Iris pigment epithelial cell (primary cell): ENCODE measurements at regions not wholly inside any gene's neighbourhood (a gene's known extent, or its start where the extent isn't known, plus 50 kb on each side); places are given as distances from the start of the nearest gene placed in this dataset.
"Not testable (repeated sequence)": the region's sequence is repeated elsewhere in the genome, so short reads cannot be mapped to it uniquely, and the experiment has no call there.

Source experiments
- DNase-seq: peaks from one replicate; pipeline ENCODE4 v3.0.0-alpha.2; 2011; ENCODE audit warnings: low read depth

DNA sequence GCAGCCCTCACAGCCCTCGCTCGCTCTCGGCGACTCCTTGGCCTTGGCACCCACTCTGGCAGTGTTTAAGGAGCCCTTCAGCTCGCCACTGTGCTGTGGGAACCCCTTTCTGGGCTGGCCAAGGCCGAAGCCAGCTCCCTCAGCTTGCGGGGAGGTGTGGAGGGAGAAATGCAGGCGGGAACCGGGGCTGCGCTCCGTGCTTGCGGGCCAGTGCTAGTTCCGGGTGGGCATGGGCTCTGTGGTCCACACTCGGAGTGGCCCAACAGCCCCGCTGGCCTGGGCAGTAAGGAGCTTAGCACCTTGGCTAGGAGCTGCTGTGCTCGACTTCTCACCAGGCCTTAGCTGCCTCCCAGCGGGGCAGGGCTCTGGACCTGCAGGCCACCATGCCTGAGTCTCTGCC lies 192.6 kb downstream of the COX18 start:
- DNase-seq, result no peak

DNA sequence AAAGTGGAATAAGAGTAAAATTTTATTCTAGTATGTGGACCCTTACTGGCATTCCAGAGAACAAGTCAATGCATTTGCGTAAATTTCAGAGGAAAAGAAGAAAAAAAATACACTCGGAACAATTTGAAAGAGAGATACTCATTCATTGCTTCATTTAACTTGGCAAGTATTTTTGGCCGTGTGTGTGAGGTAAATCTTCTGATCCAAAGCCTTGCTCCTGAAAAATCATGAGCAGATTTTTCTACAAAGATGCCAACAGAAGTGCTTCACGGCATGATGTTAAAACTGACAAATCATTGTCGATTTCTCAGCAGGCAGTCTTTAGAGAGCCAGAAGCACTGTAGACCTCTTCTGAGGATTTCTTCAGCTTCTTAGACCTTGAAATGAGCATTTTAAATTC lies 194.0 kb downstream of the COX18 start:
- DNase-seq, result no peak

DNA sequence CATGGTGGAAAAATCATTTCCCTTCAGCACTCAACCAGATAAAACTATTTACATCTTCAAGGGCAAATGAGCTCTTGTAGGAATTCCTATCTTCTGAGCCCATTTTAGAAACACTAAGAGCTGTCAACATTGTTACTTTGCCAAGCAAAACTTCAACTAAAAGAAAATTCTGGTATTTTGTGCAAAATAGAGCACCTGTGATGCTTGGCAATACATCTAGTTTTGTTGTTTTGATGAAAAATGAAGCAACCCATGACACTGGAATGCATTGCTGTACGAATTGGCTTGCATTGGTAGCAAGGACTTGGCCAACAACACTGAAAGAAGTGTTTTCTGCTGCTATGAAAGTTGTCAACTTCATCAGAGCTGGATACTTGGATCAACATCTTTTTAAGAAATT lies 194.4 kb downstream of the COX18 start:
- DNase-seq, result no peak

DNA sequence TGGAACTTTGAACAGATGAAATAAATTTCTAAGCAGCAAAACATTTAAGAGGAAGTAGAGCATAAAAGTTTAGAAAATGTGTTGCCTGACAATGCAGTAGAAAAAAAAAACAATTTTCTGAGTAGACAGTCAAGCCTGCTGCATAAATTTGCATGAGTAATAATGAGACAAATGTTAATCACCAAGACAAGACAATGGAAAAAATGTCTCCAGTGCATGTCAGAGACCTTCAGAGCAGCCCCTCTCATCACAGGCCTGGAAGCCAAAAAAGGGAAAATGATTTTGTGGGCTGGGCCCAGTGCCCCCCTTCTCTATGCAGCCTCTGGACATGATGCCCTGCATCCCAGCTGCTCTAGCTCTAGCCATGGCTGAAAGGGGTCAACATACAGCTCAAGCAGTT lies 204.6 kb downstream of the COX18 start:
- DNase-seq, result no peak

DNA sequence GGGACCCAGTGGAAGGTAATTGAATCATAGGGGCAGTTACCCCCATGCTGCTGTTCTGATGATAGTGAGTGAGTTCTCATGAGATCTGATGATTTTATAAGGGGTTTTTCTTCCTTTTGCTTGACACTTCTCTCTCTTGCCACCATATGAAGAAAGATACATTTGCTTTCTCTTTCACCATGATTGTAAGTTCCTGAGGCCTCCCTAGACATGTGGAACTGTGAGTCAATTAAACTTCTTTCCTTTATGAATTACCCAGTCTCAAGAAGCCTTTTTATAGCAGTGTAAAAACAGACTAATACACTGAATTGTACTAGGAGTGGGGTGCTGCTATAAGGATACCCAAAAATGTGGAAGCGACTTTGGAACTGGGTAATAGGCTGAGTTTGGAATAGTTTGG lies 205.2 kb downstream of the COX18 start:
- not testable (repeated sequence) for DNase-seq

DNA sequence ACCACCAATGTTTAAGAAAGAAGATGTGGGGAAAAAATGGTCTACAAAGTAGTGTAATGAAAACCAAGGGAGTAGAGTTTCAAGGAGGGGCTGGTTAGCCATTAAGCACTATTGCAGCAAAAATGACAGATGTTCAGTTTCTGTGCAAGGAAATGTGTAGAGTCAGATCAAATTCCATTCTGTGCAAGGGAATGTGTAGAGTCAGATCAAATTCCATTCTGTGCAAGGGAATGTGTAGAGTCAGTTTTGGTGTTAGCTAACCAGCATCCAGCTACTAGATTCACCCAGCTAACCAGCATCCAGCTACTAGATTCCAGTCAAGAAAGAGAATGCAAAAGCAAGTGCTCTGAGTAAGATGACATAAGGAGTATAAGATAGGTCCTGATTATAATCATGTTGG lies 208.8 kb downstream of the COX18 start:
- peak; percentile 41 for DNase-seq

DNA sequence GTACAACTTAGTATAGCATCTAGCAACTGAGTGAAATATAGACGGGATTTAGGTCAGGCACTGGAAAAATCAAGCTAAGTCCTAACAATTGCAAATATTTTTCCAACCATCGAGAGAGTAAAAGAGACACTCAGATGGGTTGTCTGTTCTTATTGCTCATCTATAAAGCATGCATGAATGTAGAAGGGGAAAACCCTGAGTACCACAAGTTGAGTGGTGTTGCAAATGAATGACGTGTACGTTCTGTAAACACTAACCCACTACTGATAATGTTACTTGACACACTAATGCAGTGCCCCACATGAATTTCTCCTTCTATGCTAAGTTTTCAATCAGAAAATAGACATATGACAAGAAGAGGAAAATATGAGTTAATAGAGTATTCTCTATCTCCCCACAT lies 211.2 kb downstream of the COX18 start:
- peak; percentile 98 for DNase-seq

DNA sequence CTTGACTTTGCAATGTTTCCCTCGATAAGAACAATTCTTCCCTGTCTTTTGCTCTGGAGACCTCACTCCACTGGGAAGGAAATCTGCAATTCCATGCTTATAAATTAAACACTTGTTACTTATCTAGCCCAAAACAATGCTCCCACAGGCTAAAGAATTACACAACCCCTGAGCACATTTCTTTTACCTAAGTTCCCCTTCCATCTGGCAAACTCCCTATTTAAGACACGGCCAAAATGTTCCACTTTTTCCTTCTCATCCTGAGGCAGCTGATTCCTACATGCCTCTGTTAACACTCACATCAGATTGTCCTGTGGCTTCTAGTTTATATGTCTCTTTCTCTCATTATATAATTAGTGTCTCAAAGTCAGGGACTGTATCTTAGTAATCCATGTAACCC lies 211.7 kb downstream of the COX18 start:
- DNase-seq, result peak; percentile 34

DNA sequence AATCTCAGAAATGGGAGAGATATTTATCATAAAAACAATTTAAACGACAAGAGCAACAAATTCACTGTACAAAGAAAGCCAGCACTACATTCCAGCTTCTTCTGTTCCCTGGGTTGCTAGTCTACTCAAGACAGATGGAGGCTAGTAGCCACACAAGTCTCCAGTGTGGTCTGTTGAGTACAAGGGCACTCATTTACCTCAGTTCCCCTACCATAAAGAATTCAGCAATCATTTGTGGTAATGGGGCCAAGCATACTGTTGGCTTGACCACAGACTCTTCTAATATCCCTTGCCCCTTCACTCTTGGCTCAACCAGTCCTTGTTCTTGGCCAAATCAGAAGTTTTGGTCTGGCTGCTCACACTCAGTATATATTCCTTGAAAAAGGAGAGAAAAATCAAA lies 212.3 kb downstream of the COX18 start:
- DNase-seq, result no peak

DNA sequence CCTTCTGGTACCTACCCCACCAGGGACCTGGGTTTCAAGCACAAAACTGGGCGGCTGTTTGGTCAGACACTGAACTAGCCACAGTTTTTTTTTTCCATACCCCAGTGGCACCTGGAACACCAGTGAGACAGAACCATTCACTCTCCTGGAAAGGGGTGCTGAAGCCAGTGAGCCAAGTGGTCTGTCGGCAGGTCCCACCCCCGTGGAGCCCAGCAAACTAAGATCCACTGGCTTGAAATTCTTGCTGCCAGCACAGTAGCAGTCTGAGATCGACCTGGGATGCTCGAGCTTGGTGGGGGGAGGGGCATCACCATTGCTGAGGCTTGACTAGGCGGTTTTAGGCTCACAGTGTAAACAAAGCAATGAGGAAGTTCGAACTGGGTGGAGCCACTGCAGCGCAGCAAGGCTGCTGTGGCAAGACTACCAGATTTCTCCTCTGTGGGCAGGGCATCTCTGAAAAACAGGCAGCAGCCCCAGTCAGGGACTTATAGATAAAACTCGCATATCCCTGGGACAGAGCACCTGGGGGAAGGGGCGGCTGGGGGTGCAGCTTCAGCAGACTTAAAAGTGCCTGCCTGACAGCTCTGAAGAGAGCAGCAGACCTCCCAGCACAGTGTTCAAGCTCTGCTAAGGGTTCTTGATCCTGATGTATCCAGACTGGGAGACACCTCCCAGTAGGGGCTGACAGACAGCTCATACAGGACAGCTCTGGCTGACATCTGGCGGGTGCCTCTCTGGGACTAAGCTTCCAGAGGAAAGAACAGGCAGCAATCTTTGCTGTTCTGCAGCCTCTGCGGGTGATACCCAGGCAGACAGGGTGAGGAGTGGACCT lies 223.0 kb downstream of the COX18 start:
- DNase-seq, result peak; percentile 60

DNA sequence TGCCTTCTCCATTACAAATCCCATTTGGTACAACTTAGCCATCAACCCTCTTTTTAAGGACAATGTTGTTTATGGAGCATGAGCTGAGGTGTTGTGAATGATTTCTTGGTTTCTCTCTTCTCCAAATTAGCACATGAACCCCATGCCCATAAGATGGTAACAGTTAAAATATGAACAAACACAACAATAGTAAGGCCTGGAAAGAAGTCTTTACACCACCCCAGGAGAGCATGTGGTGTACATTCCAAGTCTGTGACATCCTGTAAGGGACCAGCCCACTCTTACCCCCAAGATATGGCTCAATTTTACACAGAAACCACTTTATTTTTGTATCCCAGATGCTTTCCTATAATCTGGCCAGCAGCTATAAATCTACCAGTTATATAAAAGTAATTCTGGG lies 226.1 kb downstream of the COX18 start:
- peak; percentile 3 for DNase-seq

DNA sequence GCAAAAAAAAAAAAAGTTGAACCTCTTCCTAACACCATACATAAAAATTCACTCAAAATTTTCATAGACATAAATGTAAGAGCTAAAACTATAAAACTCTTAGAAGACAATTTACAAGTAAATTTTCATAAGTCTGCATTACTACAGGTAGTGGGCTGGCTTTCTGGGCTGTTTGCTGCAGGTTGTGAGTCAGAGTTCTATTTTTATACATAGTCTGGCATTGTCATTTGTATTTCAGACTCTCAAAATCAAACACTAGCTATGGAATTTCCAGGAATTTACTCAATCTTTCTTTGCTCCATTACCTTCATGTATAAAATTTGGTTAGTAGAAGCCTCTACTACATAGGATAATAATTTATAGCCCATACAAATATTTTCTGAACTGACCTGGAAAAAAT lies 227.2 kb downstream of the COX18 start:
- peak; percentile 28 for DNase-seq

DNA sequence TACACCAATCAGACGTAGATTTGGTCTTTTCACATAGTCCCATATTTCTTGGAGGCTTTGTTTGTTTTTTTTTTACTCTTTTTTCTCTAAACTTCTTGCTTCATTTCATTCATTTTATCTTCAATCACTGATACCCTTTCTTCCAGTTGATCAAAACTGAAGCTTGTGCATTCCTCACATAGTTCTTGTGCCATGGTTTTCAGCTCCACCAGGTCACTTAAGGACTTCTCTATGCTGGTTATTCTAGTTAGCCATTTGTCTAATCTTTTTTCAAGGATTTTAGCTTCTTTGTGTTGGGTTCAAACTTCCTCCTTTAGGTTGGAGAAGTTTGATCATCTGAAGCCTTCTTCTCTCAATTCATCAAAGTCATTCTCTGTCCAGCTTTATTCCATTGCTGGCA lies 229.3 kb downstream of the COX18 start:
- not testable (repeated sequence) for DNase-seq

DNA sequence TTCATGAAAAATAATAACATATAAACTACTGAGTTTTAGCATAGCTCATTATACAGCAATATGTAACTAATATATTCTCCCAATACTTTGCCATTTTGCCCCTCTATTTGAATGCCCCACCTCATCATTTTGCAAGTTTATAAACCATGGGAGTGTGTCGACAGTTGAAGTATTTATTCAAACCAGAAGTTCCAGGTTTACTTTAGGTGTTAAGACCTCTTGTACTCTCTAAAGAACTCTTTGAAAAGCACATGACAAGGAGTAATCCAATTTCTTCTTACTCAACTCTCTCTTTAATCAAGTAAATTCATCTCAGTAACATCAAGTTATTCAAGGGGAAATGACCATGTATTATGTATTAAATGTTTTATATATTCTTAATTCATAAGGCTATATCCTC lies 240.7 kb downstream of the COX18 start:
- DNase-seq, result no peak

DNA sequence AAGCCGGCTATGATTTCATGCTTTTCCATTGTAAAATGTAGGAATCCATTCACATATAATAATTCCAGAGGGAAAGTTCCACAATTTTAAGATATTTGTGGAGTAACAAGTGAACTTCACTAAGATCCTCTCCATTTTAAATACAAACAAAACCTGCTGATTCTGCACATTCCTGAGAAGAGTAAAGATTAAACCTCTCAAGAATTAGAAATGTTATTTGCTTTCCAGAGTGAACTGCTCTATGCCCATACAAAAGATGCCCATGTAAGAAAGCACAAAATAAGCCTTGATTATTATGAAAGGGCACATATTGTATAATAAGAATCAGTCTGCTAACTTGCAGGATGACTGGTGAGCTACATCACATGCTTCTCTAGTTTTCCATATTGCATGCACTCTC lies 241.5 kb downstream of the COX18 start:
- no peak for DNase-seq

DNA sequence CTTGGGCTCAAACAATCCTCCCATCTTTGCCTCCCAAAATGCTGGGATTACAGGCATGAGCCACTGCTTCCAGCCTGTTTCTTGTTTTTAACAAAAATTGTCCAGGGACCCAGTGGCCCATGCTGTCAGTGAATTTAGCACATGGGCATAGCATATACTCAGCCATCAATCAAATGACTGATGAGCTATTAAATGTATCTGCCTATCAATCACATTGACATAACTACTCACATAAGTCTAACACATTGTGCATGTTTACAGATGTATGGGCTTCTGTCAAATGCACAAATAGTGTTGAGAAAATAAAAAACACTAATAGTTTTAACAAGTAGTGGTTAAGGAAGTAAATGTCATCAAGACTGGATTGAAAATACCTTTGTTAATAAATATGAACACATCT lies 249.4 kb downstream of the COX18 start:
- no peak for DNase-seq

DNA sequence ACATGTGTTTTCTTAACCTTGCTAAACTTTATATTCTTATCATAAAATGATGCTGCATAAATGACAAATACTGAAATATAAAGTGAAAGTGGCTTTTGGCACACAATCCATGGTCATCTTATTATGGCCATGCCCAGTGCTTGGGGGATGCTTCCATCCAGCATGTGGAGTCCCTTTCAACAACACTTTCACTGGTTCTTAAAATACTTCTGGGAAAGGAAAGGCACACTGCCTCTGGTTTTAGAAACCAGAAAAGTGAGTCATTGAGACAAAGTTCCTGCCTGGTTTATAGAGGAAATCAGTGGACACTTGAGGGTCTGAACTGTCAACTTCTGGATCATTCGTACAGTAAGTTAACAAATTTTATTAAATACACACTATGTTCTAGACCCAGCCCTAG lies 248.0 kb upstream of the ADAMTS3 start:
- DNase-seq, result peak; percentile 31

DNA sequence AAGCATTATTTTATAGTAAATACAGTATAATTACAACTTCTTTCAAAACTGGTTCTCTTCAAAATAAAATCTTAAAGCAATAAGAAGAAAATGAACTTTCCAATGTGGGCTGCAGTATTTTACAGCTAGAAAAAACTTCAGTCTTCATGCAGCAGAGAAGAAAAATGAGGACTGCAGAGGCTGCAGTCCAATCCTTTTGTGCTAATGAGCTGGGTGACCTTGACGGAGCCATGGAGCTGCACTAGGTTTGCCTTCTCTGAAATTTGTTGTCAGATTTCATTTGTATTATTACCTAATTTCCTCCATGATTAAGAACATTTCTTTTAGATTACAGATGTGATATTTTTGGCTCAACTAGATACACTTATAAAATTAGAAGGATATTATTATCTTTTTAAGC lies 245.2 kb upstream of the ADAMTS3 start:
- DNase-seq, result peak; percentile 8

DNA sequence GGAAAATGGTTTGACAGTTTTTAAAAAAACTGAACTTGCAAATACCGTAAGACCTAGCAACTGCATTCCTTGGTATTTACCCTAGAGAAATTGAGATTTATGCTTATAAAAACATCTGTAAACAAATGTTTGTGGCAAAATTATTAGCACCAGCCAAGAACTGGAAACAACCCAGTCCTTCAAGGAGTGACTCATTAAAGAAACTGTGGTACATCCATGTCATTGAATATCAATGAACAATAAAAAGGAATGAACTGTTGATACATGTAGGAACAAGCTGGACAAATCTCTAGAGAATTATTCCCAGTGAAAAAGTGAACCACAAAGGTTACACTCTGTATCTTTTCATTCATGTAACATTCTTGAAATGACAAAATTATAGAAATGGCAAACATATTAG lies 240.2 kb upstream of the ADAMTS3 start:
- DNase-seq, result peak; percentile 3

DNA sequence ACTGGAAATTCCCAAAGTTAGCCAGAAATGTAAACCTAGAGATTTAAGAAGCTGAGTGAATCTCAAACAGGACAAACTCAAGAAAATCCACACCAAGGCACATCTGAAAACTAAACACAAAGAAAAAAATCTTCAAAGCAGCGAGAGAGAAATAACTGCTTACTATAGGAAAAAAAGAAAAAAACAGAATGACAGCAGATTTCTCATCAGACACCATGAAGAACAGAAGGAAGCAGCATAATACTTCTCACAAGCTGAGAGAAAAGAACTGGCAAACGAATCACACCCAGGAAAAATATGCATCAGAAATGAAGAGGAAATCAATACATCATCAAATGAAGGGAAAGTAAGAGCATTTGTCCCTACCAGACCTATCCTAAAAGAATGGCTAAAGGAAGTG lies 236.3 kb upstream of the ADAMTS3 start:
- DNase-seq, result no peak

DNA sequence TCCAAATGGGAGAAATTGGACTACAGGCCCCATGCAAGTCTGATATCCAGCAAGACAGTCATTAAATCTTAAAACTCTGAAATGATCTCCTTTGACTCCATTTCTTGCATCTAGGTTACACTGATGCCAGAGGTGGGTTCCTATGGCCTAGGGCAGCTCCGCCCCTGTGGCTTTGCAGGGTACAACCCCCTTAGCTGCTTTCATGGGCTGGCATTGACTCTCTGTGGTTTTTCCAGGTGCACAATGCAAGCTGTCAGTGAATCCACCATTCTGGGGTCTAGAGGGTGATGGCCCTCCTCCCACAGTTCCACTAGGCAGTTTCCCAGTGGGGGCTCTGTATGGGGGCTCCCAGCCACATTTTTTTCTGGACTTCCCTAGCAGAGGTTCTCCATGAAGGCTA lies 228.5 kb upstream of the ADAMTS3 start:
- DNase-seq, result no peak

DNA sequence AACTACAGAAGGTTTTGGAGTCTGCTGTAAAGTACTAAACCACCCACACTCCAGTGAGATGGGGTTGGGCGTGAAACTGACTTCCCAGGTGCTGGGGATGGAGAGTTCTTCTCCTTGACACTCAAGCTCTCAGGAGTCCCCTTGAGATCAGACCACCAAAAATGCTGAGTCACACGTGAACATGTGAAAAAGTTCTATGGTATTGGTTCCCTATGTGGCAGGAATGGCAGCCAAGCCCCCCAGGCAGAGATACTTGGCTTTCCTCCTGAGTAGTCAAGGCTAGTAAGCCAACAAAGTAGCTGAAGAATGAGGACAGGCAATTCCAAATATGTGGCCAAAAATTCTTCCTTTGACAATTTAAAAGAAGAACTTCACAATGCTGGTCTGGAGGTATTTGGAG lies 222.0 kb upstream of the ADAMTS3 start:
- no peak for DNase-seq

DNA sequence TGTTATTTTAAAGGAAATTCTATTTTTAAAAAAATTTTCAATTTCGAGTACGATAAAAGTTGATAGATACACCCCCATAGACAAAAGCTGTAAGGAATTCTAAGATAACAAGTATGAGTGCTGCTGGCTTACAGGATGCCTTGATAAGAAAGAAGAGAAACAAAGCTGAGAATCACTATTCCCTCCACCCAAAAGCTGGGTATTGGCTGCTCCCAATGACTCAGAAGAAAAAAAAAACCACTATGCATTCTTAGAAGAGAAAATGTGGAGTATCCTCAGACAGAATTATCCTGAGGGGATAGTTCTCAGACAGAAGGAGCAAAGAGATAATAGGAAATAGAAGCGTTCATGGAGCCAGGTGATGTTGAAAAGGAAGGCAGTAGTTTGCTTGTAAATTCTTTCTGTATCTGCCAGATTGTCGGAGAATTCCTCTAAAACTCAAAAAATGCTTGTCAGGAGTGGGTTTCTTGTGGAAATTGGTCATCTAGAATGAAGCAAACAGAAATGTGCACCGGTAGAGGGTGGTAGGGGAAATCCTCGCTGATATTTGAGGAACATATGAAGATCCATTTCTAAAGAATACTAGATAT lies 217.5 kb upstream of the ADAMTS3 start:
- no peak for DNase-seq

DNA sequence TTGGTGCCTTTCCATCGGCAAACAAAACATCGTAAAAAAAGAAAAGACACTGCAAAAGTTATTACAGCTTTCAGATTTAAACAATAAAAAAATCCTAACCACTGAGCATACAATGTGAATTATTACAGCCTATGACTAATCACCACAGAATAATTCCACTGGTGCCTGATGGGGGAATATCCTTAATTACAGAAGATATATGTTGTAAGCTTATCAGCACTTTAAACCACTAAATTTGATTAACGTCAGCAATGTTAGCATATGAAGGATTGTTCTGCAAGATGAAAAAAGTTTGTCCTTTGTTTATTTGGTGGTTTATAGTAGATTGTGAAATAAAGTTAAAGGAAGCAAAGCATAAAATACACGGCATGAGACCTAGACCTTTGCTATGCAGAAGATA lies 210.2 kb upstream of the ADAMTS3 start:
- DNase-seq, result peak; percentile 43
